ENCODE measurements at regions not wholly inside any gene's neighbourhood (a gene's known extent, or its start where the extent isn't known, plus 50 kb on each side); places are given as distances from the start of the nearest gene placed in this dataset.

DNA sequence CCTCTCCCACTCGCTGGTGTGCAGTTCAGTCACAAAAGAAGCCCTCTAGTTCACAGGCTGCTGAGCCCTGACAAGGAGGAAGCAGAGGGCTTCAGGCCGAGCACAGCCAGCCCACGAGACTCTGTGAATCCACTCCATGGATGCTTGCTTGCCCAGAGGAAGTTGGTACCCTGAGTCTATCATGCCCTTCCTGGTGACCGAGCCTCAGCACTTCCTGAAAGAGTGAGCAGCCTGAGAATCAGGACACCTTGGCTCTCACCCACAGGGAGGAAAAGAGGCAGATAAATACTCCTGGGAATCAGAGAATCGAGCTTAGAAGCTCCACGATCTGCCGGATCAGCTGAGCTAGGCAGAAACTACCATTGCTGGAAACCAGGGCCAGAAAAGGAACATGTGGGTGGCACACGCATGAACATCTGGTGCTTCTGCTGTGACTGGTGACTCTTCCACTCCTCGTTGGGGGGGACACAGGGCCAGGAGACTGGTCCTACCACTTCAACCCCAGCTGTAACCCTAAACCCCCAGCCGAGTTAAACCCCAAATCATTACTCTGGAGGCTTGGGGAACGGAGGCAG lies 376.3 kb upstream of the CAMK1G start:
- Histone ChIP-seq H3K4me3 (ENCODE audit: low read depth, low read length) (peak overlapping the region; percentile 75), H3K36me3 (ENCODE audit: control insufficient read depth, insufficient read depth, low read length) (no peaks in the 10 kb centered on the region), H3K4me1 (ENCODE audit: control insufficient read depth, insufficient read depth, low read length) (peaks cover 10% of the 10 kb centered on the region), H3K27me3 (ENCODE audit: control insufficient read depth, insufficient read depth, low read length) (peaks cover 21% of the 10 kb centered on the region), H3K9ac (ENCODE audit: low read depth, low read length) (no peak overlapping the region), H3K9me3 (ENCODE audit: control insufficient read depth, insufficient read depth, low read length) (no peaks in the 10 kb centered on the region)

DNA sequence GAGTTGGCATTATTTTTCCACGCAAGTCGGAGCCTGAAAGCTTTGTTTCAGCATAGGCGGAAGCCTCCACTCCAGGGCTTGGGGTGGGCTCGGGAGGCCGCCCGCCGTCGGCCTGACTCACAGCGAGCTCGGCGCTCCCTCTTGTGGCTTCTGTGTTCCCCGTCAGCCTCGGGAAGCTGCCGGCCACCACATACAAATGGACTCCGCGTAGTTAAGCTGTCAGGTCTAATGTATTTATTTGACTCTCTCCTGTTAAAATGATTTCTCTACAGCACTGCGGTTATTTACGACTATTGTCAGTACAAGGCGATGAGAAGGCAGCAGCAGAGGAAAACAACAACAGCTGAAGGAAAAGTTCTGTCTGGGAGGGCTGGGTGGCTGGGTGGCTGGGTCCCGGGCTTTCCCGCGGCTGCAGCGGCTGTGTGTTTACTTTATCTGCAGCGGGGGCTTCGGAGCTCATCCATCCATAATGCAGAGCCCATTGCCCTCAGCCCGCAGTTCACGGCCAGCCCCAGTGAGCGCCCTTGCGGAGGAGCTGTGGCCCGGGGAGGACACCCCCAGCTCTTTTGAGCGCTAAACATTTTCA lies 375.7 kb upstream of the CAMK1G start:
- H3K9ac ChIP-seq (ENCODE audit: low read depth, low read length), result peak overlapping the region; percentile 63
- peaks cover 21% of the 10 kb centered on the region for H3K27me3 ChIP-seq (ENCODE audit: control insufficient read depth, insufficient read depth, low read length)
- H3K4me3 ChIP-seq (ENCODE audit: low read depth, low read length), result peak overlapping the region; percentile 75
- no peaks in the 10 kb centered on the region for H3K9me3 ChIP-seq (ENCODE audit: control insufficient read depth, insufficient read depth, low read length)
- H3K36me3 ChIP-seq (ENCODE audit: control insufficient read depth, insufficient read depth, low read length), result no peaks in the 10 kb centered on the region
- H3K4me1 ChIP-seq (ENCODE audit: control insufficient read depth, insufficient read depth, low read length), result peaks cover 10% of the 10 kb centered on the region

DNA sequence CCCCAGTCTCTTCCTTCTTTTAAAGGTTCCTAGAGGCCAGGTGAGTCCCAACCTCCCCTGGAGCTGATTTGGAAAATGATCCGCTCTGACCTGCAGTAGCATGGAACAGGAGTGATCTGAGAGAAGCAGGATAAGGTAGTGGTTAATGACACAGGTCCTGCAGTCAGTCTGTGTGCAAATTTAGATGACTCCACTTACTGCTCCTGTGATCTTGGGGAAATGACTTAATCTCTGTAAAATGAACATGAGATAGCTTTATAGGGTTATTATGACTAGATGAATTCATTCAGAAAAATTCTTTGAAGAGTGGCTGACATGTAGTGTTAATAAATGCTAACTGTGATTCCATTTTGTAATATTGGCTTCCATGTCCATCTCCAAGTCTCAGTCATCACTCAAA lies 374.9 kb upstream of the CAMK1G start:
- Histone ChIP-seq H3K4me3 (ENCODE audit: low read depth, low read length) (no peak overlapping the region), H3K27me3 (ENCODE audit: control insufficient read depth, insufficient read depth, low read length) (peaks cover 21% of the 10 kb centered on the region), H3K4me1 (ENCODE audit: control insufficient read depth, insufficient read depth, low read length) (peaks cover 5% of the 10 kb centered on the region)

DNA sequence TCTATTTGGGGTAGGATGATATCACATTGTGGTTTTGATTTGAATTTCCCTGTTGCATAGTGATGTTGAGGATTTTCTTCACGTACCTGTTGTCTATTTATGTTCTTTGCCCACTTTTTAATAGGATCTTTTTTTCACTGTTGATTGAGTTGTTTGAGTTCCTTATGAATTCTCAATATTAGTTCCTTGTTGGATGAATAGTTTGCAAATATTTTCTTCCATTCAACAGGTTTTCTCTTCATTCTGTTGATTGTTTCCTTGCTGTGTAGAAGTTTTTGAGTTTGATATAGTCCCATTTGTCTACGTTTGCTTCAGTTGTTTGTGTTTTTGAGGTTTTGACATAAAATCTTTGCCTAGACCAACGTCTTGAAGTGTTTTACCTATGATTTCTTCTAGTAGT lies 369.5 kb upstream of the CAMK1G start:
- Histone ChIP-seq H3K4me3 (ENCODE audit: low read depth, low read length) (no peak overlapping the region), H3K9ac (ENCODE audit: low read depth, low read length) (no peak overlapping the region), H3K36me3 (ENCODE audit: control insufficient read depth, insufficient read depth, low read length) (no peaks in the 10 kb centered on the region), H3K4me1 (ENCODE audit: control insufficient read depth, insufficient read depth, low read length) (no peaks in the 10 kb centered on the region), H3K9me3 (ENCODE audit: control insufficient read depth, insufficient read depth, low read length) (no peaks in the 10 kb centered on the region), H3K27me3 (ENCODE audit: control insufficient read depth, insufficient read depth, low read length) (peaks cover 3% of the 10 kb centered on the region)

More for the DNA sequence above, 374.9 kb upstream of the CAMK1G start:
- no peaks in the 10 kb centered on the region for H3K36me3 ChIP-seq (ENCODE audit: control insufficient read depth, insufficient read depth, low read length)
- H3K9ac ChIP-seq (ENCODE audit: low read depth, low read length), result no peak overlapping the region
- H3K9me3 ChIP-seq (ENCODE audit: control insufficient read depth, insufficient read depth, low read length), result no peaks in the 10 kb centered on the region

DNA sequence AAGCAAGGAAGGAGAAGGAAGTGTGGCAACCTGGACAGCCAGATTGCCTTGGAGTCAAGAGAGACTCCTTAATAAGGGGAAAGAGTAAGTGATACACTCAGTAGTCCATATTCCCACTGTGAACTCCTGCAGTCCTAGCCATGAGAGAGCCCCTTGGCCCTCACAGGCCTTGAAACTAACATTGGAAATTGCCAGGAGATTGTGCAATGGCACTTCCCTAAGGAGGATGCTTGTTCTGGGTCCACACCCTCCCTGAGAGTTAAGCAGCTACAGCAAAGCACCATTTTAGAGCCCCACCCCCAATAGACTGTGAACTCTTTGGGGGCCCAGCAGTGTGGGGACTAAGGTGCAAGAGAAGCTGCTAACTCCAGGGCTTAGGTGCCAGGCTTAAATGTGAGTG lies 367.7 kb upstream of the CAMK1G start:
- H3K36me3 ChIP-seq (ENCODE audit: control insufficient read depth, insufficient read depth, low read length), result no peaks in the 10 kb centered on the region
- H3K9ac ChIP-seq (ENCODE audit: low read depth, low read length), result no peak overlapping the region
- no peaks in the 10 kb centered on the region for H3K9me3 ChIP-seq (ENCODE audit: control insufficient read depth, insufficient read depth, low read length)

DNA sequence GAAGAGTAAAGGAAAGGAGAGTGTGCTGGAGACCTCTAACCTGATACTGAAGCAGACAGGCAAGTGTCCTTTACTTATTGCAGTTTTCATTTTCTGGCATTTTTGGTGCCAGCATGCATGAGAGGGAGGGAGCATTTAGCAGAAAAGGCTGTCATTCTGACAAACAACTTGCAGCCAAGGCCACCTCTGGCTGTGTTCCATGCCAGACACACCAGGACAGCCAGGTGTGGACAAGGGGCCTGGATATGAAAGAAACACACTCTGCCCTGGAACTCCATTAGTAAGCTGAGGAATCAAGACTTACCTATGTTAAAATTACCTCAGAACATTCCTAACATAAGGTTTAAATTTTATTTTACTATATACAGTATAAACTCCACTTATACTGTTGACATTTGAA lies 365.4 kb upstream of the CAMK1G start:
- H3K27me3 ChIP-seq (ENCODE audit: control insufficient read depth, insufficient read depth, low read length), result no peaks in the 10 kb centered on the region
- H3K36me3 ChIP-seq (ENCODE audit: control insufficient read depth, insufficient read depth, low read length), result no peaks in the 10 kb centered on the region
- H3K9ac ChIP-seq (ENCODE audit: low read depth, low read length), result no peak overlapping the region
- H3K9me3 ChIP-seq (ENCODE audit: control insufficient read depth, insufficient read depth, low read length), result no peaks in the 10 kb centered on the region
- H3K4me1 ChIP-seq (ENCODE audit: control insufficient read depth, insufficient read depth, low read length), result no peaks in the 10 kb centered on the region
- H3K4me3 ChIP-seq (ENCODE audit: low read depth, low read length), result no peak overlapping the region

More for the DNA sequence above, 367.7 kb upstream of the CAMK1G start:
- Histone ChIP-seq H3K27me3 (ENCODE audit: control insufficient read depth, insufficient read depth, low read length) (no peaks in the 10 kb centered on the region), H3K4me3 (ENCODE audit: low read depth, low read length) (no peak overlapping the region), H3K4me1 (ENCODE audit: control insufficient read depth, insufficient read depth, low read length) (no peaks in the 10 kb centered on the region)

DNA sequence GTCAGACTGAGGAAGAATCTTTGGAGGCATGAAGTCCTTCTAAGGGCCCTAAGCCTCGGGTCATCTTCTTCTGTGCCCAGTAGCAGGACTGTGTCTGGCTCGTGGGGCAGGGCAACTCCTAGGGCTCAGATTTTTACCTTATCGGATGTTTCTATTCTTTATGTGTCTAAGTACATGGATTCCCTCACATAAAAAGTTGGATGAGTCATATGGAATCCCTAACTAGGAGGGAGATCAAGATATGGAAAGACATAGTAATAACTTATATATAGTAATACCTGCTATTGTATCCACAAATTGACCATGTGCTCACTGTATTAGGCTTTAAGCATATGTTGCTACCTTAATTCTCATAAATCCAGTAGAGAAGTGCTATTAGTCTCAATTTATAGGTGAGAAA lies 364.5 kb upstream of the CAMK1G start:
- Histone ChIP-seq H3K4me1 (ENCODE audit: control insufficient read depth, insufficient read depth, low read length) (no peaks in the 10 kb centered on the region), H3K36me3 (ENCODE audit: control insufficient read depth, insufficient read depth, low read length) (no peaks in the 10 kb centered on the region), H3K27me3 (ENCODE audit: control insufficient read depth, insufficient read depth, low read length) (no peaks in the 10 kb centered on the region), H3K9ac (ENCODE audit: low read depth, low read length) (no peak overlapping the region), H3K4me3 (ENCODE audit: low read depth, low read length) (no peak overlapping the region), H3K9me3 (ENCODE audit: control insufficient read depth, insufficient read depth, low read length) (no peaks in the 10 kb centered on the region)

DNA sequence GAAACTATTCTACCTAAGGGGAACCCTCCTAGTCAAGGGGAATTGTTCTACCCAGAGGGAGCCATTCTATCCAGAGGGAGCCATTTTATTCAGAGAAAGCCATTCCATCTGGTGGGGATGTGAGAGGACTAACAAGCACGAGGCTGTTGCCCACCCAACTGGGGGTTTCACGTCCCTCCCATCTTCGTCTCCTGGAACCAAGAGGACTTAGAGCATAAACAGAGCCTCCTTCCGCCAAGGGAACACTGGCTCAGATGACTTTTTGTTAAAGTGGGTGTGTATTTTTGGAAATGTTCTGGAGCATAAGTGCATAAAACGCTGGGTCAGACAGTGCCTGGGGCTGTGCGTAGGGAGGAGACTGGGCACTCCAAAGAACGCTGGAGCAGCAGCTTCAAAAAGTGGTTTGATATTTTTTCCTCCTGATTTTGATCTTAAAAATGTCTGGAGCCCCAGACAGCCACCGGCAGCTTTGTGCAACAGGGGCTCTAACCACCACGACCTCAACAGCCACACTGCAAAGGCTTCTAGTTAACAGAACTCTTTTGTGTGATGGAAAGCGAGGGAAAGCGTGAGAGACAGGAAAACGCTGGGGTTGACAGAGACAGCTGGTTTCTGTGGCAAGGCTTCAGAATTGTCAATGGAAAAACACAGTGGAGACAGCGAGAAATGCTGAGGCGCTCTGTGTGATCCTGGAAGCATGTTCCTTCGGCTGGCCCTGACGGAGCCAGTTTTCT lies 363.6 kb upstream of the CAMK1G start:
- Histone ChIP-seq H3K36me3 (ENCODE audit: control insufficient read depth, insufficient read depth, low read length) (no peaks in the 10 kb centered on the region), H3K9ac (ENCODE audit: low read depth, low read length) (no peak overlapping the region), H3K4me1 (ENCODE audit: control insufficient read depth, insufficient read depth, low read length) (no peaks in the 10 kb centered on the region), H3K9me3 (ENCODE audit: control insufficient read depth, insufficient read depth, low read length) (no peaks in the 10 kb centered on the region), H3K4me3 (ENCODE audit: low read depth, low read length) (no peak overlapping the region), H3K27me3 (ENCODE audit: control insufficient read depth, insufficient read depth, low read length) (no peaks in the 10 kb centered on the region)

DNA sequence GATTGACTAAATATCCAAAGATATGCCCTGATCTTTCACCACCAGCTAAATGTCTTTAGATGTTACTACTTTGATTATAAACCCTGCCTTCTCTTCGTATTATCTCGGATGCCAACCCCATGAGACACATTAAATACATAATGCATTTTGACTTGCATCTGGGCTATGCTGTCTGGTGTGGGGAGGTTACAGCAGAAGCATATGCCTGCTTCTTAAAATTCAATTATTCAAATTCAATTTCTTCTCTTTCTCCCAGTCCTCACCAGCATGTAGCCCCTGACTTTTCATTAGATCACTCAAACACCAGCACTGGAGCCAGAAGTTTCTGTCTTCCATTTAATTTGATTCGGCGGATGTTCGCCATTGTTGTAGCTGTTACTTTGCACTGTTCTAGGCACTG lies 360.7 kb upstream of the CAMK1G start:
- no peak overlapping the region for H3K4me3 ChIP-seq (ENCODE audit: low read depth, low read length)
- no peaks in the 10 kb centered on the region for H3K27me3 ChIP-seq (ENCODE audit: control insufficient read depth, insufficient read depth, low read length)
- H3K4me1 ChIP-seq (ENCODE audit: control insufficient read depth, insufficient read depth, low read length), result peaks cover 10% of the 10 kb centered on the region
- no peaks in the 10 kb centered on the region for H3K9me3 ChIP-seq (ENCODE audit: control insufficient read depth, insufficient read depth, low read length)
- H3K9ac ChIP-seq (ENCODE audit: low read depth, low read length), result no peak overlapping the region
- no peaks in the 10 kb centered on the region for H3K36me3 ChIP-seq (ENCODE audit: control insufficient read depth, insufficient read depth, low read length)

DNA sequence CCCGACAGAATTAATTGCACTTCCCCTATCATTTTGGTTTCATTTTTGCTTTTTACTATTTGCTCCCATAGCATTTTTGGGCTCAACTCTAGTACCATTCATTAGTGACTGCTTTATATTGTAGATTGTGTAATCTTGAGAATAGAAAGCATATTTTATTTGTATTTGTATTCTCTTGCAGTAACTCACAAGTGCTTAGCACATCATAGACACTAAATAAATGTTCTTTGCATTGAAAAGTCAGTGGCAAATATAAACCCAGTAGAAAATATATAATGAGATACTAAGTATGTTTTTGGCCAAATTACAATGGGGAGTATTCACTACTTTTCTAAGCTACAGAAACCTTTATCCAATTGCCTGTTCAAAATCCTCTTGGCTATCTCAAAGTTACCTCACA lies 359.7 kb upstream of the CAMK1G start:
- no peak overlapping the region for H3K4me3 ChIP-seq (ENCODE audit: low read depth, low read length)
- H3K4me1 ChIP-seq (ENCODE audit: control insufficient read depth, insufficient read depth, low read length), result peaks cover 18% of the 10 kb centered on the region
- no peaks in the 10 kb centered on the region for H3K27me3 ChIP-seq (ENCODE audit: control insufficient read depth, insufficient read depth, low read length)
- no peaks in the 10 kb centered on the region for H3K36me3 ChIP-seq (ENCODE audit: control insufficient read depth, insufficient read depth, low read length)
- H3K9ac ChIP-seq (ENCODE audit: low read depth, low read length), result no peak overlapping the region
- no peaks in the 10 kb centered on the region for H3K9me3 ChIP-seq (ENCODE audit: control insufficient read depth, insufficient read depth, low read length)

DNA sequence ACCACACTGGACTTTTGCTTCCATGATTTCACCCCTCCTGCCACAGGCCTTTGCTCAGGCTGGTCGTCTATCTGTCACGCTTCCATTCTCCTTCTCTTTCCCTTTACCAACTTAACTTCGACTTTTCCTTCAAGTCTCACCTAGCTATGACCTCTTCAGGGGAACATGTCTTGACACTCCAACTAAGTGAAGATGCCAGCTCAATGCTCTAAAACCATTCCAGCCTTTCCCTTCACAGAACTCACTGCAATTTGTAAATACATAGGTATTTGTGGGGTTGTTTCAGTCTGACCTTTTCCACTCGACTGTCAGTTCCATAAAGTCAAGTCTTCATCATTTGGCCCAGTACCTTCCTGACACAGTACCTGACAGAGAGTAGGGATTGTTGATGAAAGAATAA lies 358.6 kb upstream of the CAMK1G start:
- no peak overlapping the region for H3K9ac ChIP-seq (ENCODE audit: low read depth, low read length)
- H3K4me1 ChIP-seq (ENCODE audit: control insufficient read depth, insufficient read depth, low read length), result peaks cover 18% of the 10 kb centered on the region
- no peak overlapping the region for H3K4me3 ChIP-seq (ENCODE audit: low read depth, low read length)

DNA sequence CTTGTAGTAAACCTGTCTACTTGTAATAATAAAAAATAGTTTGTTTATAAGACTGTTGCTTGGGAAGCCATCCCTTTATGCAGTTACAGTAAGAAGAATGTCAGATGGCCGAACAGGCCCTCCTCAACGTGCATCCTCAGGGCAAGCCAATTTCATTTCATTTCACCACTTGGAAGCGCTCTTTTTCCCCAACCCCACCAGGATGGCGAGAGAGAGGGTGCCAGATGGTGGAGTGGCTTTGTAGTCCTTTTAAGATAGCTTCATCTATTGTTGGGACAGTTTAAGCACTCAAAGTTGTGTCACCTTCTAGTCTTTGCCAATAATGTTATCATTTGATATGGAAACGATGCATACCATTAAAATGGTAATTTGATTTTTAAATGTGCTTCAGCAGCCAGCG lies 356.3 kb upstream of the CAMK1G start:
- no peaks in the 10 kb centered on the region for H3K9me3 ChIP-seq (ENCODE audit: control insufficient read depth, insufficient read depth, low read length)
- H3K4me3 ChIP-seq (ENCODE audit: low read depth, low read length), result no peak overlapping the region
- peaks cover 18% of the 10 kb centered on the region for H3K4me1 ChIP-seq (ENCODE audit: control insufficient read depth, insufficient read depth, low read length)
- no peaks in the 10 kb centered on the region for H3K36me3 ChIP-seq (ENCODE audit: control insufficient read depth, insufficient read depth, low read length)
- no peaks in the 10 kb centered on the region for H3K27me3 ChIP-seq (ENCODE audit: control insufficient read depth, insufficient read depth, low read length)
- no peak overlapping the region for H3K9ac ChIP-seq (ENCODE audit: low read depth, low read length)

More for the DNA sequence above, 358.6 kb upstream of the CAMK1G start:
- Histone ChIP-seq H3K9me3 (ENCODE audit: control insufficient read depth, insufficient read depth, low read length) (no peaks in the 10 kb centered on the region), H3K36me3 (ENCODE audit: control insufficient read depth, insufficient read depth, low read length) (no peaks in the 10 kb centered on the region), H3K27me3 (ENCODE audit: control insufficient read depth, insufficient read depth, low read length) (no peaks in the 10 kb centered on the region)
